NCI-H774 (cell line): ENCODE measurements at regions not wholly inside any gene's neighbourhood (a gene's known extent, or its start where the extent isn't known, plus 50 kb on each side); places are given as distances from the start of the nearest gene placed in this dataset.

ENCODE experiments used
- DNase-seq: peaks from one replicate; lab custom pipeline; 2025; lab: John Stamatoyannopoulos, UW

GRCh38 chr13:50071379-50071778, 56.1 kb downstream of the KCNRG start:
- DNase-seq = no peak

GRCh38 chr13:50072676-50073075, 57.4 kb downstream of the KCNRG start:
- DNase-seq = no peak

DNA sequence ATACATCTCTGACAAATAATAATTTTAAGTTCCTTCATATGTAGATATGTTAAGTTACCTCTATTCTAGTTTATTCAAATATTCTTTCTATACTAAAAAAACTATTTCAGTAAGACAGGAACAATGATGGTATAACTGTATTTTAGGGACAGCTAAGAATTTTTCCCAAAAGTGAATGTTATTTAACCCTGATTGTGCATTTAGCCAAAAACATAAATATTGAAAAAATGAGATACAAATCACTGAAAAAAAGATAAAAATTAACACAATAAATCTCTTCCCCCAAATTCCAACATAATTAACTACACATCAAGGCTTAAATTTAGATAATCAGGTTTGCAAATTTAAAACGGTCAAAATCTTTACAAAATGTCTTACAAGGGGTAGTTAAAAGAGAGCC, 58.1 kb downstream of the KCNRG start:
- DNase-seq = no peak

- DNase-seq = no peak
These were observed 59.6 kb downstream of the KCNRG start for GRCh38 chr13:50074843-50075242.

DNA sequence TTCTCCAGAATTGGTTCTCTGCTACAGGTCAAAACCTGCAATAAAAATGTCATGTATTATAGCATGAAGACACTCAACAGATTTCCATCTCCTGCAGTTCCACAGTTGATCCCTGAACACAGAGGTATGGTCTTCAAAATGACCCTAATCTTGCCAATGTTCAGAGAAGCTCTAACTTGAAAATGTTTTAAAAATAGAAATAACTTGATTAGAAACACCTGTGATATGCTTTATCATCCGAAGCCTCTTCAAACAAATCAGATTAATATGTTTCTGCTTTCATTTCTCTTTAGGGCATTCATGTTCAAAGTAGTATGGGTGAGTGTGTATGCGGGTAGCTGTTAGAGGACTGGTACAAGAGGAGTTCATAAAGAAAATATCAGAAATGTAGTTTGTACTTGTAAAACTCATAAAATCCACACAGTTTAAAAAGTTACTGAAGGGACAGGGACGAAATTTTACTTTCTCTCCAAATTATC, 60.4 kb downstream of the KCNRG start:
- no peak for DNase-seq

GRCh38 chr13:50077431-50077830, 62.2 kb downstream of the KCNRG start:
- no peak for DNase-seq

- DNase-seq = no peak
These were observed 63.1 kb downstream of the KCNRG start for GRCh38 chr13:50078231-50078894.

DNA sequence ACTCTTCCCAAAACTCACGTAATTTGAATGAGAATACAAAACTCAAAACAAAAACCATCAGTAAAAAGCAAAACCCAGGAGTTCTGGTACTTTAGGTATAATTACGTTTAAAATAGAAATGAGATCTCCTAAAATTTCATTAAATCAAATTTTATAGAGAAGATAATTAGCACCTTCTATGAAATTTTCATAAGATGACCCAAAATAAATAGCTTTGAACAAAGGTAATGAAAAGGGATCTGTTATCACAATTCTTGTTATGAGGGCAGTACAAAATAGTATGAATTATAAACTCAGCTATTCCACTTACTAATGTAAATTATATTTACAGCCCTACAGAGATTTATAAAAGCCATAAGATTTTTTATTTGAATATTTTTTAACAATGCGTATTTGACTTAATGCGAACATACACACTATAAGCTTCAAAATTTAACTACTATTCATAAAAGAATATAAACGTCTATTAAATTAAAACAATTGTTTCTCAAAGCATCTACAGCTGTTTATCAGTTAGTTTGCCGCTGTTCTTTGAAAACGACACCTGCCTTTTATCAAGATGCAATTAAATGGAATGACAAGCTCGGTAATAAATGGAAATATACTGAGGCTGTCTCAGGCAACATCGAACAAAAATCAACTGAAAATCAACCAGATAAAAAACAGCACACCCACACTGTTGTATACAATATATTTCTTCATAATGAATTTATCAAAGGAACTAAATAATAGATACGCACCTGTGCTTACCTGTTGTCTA, 63.8 kb downstream of the KCNRG start:
- DNase-seq = no peak

GRCh38 chr13:50079655-50080202, 64.5 kb downstream of the KCNRG start:
- DNase-seq = no peak

DNA sequence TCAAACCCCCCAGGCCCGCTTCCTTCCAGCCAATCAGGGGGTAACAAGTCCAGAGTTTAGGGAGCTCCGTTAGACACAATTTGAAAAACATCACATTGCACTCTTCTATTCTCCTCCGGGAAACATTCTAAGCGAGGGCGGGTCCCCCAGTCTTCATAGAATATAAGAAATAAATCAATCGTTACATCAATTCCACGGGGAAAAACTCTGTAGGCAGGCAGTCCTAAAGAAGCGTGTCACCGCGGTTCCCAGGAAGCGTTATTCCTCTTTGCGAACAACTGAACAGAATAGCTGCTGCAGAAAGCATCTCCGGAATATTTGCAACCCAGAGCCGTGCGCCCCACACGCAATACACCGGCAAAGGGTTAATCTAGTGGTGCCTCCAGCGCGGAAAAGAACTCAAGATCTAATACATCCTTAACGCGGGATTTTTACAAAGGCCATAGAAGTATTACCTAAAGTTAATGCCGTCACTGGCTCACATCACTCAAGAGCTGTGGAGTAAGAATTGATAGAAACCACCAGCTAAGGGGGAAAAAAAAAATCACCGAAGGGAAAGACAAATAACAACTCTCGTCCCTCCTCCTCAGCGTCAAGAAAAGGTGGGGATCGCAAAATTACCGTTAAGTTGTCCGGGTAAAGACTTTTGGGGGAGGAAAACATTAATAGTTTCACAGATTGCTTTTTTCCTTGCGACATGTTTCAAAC, 65.1 kb downstream of the KCNRG start:
- DNase-seq = peak; percentile 9

DNA sequence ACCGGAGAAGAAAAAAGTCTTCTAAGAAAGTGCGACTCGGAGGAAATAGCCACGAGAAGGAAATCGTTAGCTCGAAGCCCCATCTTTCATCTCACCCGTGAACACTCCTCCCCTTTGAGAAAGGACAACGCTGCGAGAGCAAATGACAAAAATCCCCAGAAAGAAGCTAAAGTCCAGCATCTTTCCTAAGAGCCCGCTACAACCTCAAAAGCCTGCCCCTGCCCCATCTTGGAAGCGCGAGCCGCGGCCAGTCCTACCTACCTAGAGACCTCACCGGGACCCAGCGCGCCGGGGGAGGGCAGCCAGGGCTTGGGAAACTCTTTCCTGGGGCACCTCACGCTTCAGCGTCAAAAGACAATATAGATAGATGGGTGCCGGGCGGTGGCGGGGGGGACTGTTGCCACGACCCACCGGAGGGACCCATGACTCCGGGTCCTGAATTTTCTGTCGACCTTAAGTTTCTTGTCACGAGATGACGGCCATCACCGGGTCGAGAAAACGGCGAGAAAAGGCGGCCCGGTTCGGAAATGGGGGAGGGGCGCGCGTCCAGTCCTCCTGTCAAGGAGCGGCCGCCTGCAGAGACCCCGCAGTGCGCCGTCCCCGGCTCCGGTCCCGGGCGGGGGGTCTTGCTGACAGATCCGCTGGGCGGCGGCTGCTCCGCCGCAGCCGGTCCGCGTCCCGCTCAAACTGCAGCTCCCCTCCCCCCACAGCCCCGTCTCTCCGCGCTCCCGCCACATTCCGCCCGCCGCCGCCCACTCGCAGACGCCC, 65.9 kb downstream of the KCNRG start:
- DNase-seq = peak; percentile 8

DNA sequence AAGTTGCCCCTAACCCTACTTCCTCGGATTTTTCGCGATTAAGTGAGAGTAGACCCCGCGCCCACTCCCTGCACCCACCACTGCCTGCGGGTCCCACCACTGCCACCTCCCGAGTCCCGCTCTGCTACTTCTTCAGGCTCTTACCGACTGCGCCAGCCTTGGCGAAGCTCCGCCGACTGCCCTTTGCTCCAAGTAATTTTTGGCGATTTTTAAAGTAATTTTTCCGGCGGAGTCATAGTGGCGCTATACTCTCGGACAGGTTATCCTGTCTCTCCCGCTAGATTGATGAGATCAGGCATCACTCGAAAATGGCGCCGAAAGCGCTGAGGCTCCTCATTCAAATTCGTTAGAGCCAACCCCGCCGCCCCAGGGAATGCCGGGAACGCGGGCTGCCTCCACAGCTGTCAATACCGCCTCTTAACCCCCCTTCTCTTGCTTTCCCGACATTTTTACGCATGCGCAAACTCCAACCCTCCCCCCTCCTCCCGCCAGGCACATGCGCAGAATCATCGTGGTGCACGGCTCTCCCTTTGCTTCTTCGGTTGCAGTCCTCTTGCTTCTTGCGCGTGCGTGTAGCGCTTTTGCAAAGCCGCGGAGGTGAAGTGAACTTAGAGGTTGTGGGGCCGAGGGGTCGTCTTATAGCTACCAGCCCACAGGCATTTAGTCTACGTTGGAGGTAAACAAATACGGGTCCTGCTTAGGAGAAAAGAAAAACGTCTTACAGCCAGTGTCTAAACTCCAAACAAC, 66.6 kb downstream of the KCNRG start:
- DNase-seq = peak; percentile 89

DNA sequence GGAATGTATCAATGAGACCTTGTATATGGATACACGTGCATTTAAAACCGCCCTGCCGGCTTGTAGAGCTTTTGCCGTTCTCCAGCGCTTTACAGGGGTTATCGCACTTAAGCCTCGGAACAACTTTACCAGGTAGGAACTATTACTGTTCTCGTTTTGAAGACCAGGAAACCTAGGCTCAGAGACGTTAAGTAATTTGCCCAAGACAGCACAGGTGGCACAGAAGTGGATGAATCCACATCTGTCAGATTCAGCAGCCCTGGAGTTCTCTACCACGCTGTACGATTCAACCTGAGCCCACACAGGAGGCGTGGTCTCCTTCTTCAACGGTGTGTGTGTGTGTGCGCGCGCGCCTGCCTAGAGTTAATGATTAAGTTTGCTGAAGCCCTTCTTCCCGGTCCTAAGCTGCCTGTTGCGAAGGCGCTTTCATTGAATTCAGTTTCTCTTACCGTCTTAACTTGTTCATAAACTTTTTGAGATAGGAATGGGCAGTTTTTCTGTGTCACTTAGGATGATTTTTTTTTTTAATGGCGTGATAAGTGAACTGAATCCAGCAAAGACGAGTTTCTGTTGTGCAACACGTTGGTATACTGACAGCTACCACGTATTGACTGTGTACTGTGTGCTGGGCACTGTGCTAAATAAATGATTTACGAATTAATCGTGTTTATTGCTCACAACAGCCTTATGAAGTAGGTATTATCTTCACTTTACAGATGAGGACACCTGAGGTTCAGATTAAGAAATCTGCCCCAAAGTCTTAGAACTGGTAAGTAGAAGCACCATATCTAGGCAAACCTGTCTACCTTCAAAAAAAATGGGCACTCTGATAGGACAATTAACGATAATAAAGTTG, 67.4 kb downstream of the KCNRG start:
- peak; percentile 46 for DNase-seq

GRCh38 chr13:50085063-50085462, 69.8 kb downstream of the KCNRG start:
- no peak for DNase-seq

DNA sequence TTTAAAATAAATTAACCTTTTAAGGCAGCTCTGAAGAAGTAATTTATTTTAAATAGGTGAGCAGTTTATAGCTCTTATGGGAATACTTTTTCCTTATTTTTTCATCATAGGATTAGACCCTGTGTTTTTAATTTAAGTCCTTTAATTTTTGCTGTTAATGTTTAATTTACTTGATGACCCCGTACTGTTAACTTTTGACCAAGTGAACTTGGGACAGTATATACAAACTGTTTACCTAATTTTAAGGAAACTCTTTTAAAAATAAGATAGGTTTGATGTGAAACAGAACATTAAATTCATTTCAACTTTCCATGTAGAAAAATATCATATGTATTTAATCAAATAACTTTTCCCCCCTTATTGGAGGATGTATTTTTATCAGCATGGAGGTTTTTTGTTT, 74.4 kb downstream of the KCNRG start:
- DNase-seq = no peak

DNA sequence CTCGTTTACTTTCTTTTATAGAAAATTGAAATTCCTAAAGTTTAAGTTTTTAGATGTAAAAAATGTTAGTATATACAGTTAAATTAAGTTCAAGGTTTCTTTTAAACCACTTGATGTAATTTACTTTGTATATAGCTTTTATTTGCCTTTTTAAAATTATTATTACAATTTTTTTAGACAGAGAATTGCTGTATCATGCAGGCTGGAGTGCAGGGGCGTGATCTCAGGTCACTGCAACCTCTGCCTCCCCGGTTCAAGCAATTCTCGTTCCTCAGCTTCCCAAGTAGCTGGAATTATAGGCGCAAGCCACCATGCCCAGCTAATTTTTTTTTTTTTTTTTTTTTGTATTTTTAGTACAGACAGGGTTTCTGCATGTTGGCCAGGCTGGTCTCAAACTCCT, 75.0 kb downstream of the KCNRG start:
- DNase-seq = no peak

DNA sequence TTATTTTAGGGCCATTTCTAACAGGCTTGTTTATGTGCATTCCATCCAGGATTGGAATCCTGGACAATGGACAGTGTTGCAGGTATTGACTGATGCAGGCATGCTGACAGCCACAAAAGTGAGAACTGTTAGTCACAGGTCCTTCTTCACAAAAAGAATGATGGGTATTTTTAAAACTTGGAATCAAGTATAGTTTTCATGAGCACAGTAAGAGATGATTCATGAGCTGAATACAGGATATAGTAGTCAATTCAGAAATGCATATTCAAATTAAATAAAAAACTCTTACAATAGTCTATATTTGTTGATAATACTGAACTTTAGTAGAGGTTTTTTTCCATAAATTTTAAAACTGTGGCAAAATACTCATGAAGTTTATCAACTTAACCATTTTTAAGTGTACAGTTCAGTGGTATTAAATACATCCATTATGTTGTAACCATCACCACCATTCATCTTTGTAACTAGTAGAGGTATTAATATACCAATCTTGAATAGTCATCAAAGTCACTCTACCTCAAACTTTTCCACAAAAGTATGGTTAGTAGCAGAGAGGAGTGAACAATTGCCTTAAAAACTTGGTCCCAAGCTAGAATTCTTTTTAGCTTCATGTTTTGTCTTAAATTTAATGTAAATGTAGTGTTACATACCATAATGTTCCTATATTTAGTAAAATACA, 79.5 kb downstream of the KCNRG start:
- no peak for DNase-seq

GRCh38 chr13:50098693-50099092, 83.4 kb downstream of the KCNRG start:
- DNase-seq = no peak

- no peak for DNase-seq
These were observed 84.2 kb downstream of the KCNRG start for GRCh38 chr13:50099473-50099872.

DNA sequence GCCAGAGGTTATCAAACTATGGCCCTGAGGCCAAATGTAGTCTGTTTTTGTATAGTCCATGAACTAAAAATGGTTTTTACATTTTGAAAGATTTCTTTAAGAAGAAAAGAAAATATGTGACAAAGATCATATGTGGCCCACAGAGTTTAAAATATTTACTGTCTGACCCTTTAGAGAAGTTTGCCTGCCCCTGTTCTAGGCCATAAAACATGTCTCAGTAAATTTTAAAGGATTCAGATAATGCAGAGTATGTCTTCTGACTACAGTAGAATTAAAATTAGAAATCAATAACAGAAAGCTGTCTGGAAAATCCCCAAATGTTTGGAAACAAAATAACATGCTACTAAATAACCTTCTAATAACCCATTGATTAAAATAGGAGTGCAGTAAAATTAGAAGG, 86.3 kb downstream of the KCNRG start:
- no peak for DNase-seq
